Esophagus muscularis mucosa (tissue), 4 donors: ENCODE measurements at regions not wholly inside any gene's neighbourhood (a gene's known extent, or its start where the extent isn't known, plus 50 kb on each side); places are given as distances from the start of the nearest gene placed in this dataset.

ENCODE experiments used
- DNase-seq: peaks from one replicate; pipeline ENCODE4 v3.0.0-alpha.2; 2017; ENCODE audit errors: extremely low spot score
- H3K27ac ChIP-seq, 4 donors: fragments of 200-600 bp; sonication (generic); replicated peaks in 1 of 4; 1 replicate in 3 of 4; 2 replicates in 1 of 4; pipeline ENCODE4 v1.5.1; 2016 to 2019; ENCODE audit warnings: mild to moderate bottlenecking in 1 of 4
- H3K27me3 ChIP-seq, 4 donors: fragments of 200-600 bp; sonication (generic); one replicate each; pipeline versions ENCODE4 v1.5.1 to v1.6.0; 2016 to 2019
- H3K36me3 ChIP-seq, 4 donors: fragments of 200-600 bp; sonication (generic); one replicate each; pipeline ENCODE4 v1.5.1; 2016 to 2019
- H3K4me1 ChIP-seq, 4 donors: fragments of 200-600 bp; sonication (generic); one replicate each; pipeline ENCODE4 v1.5.1; 2016 to 2019
- H3K4me3 ChIP-seq, 4 donors: fragments of 200-600 bp; sonication (generic); 1 replicate in 2 of 4; 2 replicates in 2 of 4; pipeline ENCODE4 v1.5.1; 2016 to 2019; ENCODE audit warnings: mild to moderate bottlenecking in 4 of 4, moderate library complexity in 1 of 4
- H3K9me3 ChIP-seq, 4 donors: fragments of 200-600 bp; sonication (generic); 1 replicate in 3 of 4; 2 replicates in 1 of 4; pipeline ENCODE4 v1.5.1; 2016 to 2019
- CTCF ChIP-seq, 3 experiments: fragments of 200-600 bp in 2 of 3; fragments of 450-650 bp in 1 of 3; sonication (generic) in 2 of 3; IDR thresholded peaks; one replicate each; pipeline ENCODE4 v1.5.1; 2017 to 2019; ENCODE audit warnings: antibody characterized with exemption in 3 of 3, mild to moderate bottlenecking in 2 of 3, moderate library complexity in 1 of 3
- EP300 ChIP-seq: sonication (generic); formaldehyde crosslinking; IDR thresholded peaks from one replicate; pipeline ENCODE4 v1.6.1; 2017; ENCODE audit warnings: antibody characterized with exemption
- POLR2A ChIP-seq: fragments of 450-650 bp; IDR thresholded peaks from one replicate; pipeline ENCODE4 v1.6.1; 2017; ENCODE audit warnings: antibody characterized with exemption, moderate library complexity, mild to moderate bottlenecking, low read depth
- POLR2AphosphoS5 ChIP-seq, 2 donors: sonication (generic); formaldehyde crosslinking; IDR thresholded peaks; one replicate each; pipeline ENCODE4 v1.6.1; 2017; ENCODE audit warnings: antibody characterized with exemption in 2 of 2
- WGBS: methylation state at CpG from one replicate; pipeline ENCODE4 v1.1.5; 2018; 5-methylcytosine and 5-hydroxymethylcytosine counted together
- intact Hi-C: fragments of 100-400 bp; cut with DNase I; formaldehyde crosslinking; loops from one replicate; pipeline ENCODE4 v1.15.1; 2023

- Histone ChIP-seq H3K4me1 (peaks cover 3 to 12% (median 5%) of the 10 kb centered on the region in 4 donors), H3K27me3 (no peaks in the 10 kb centered on the region), H3K36me3 (no peaks in the 10 kb centered on the region), H3K9me3 (no peaks in the 10 kb centered on the region), H3K27ac (peak overlapping the region in 1 of 4 donors; percentile 63), H3K4me3 (no peak overlapping the region)
- WGBS, result 64% methylated on average over 3 of the region's 3 CpGs
- intact Hi-C loops, result no loop called here
- DNase-seq, result no peak
- no peak for TF ChIP-seq EP300
- TF ChIP-seq POLR2A, result no peak
- TF ChIP-seq CTCF (IDR thresholded peaks at IDR 0.05), result no peak
- TF ChIP-seq POLR2AphosphoS5 (IDR thresholded peaks at IDR 0.05), result no peak
These were observed 90.5 kb upstream of the PITRM1 start for GRCh38 chr10:3263082-3263481.

- intact Hi-C loops, result no loop called here
- TF ChIP-seq POLR2A (no peak), EP300 (no peak), POLR2AphosphoS5 (IDR thresholded peaks at IDR 0.05) (no peak), CTCF (IDR thresholded peaks at IDR 0.05) (no peak)
- no peak for DNase-seq
- H3K27ac ChIP-seq, result no peak overlapping the region
- 42% methylated on average over 5 of the region's 5 CpGs for WGBS
- H3K9me3 ChIP-seq, result no peaks in the 10 kb centered on the region
- no peaks in the 10 kb centered on the region for H3K36me3 ChIP-seq
- H3K4me1 ChIP-seq, result peaks cover 3 to 12% (median 5%) of the 10 kb centered on the region in 4 donors
- H3K4me3 ChIP-seq, result no peak overlapping the region
- H3K27me3 ChIP-seq, result no peaks in the 10 kb centered on the region
These were observed 89.3 kb upstream of the PITRM1 start for GRCh38 chr10:3261921-3262320.

GRCh38 chr10:3260066-3260834 is 87.7 kb upstream of the PITRM1 start:
- Histone ChIP-seq H3K4me1 (peaks cover 3 to 12% (median 5%) of the 10 kb centered on the region in 4 donors), H3K27ac (no peak overlapping the region), H3K36me3 (no peaks in the 10 kb centered on the region), H3K9me3 (no peaks in the 10 kb centered on the region), H3K4me3 (no peak overlapping the region), H3K27me3 (no peaks in the 10 kb centered on the region)
- TF ChIP-seq EP300 (no peak), POLR2AphosphoS5 (IDR thresholded peaks at IDR 0.05) (no peak), POLR2A (no peak), CTCF (IDR thresholded peaks at IDR 0.05) (no peak)
- intact Hi-C loops, result no loop called here
- 82% methylated on average over 14 of the region's 18 CpGs for WGBS
- DNase-seq, result no peak

- no peak for TF ChIP-seq CTCF (IDR thresholded peaks at IDR 0.05)
- no peak for TF ChIP-seq POLR2AphosphoS5 (IDR thresholded peaks at IDR 0.05)
- TF ChIP-seq POLR2A, result no peak
- no peak for TF ChIP-seq EP300
- no peak for DNase-seq
- 91% methylated on average over 11 of the region's 11 CpGs for WGBS
- Histone ChIP-seq H3K4me1 (peaks cover 3 to 12% (median 4%) of the 10 kb centered on the region in 4 donors), H3K27ac (no peak overlapping the region), H3K36me3 (no peaks in the 10 kb centered on the region), H3K27me3 (no peaks in the 10 kb centered on the region), H3K9me3 (no peaks in the 10 kb centered on the region), H3K4me3 (no peak overlapping the region)
- intact Hi-C loops, result no loop called here
These were observed 86.9 kb upstream of the PITRM1 start for GRCh38 chr10:3259499-3259898.
